H1 (cell line): ENCODE measurements at regions not wholly inside any gene's neighbourhood (a gene's known extent, or its start where the extent isn't known, plus 50 kb on each side); places are given as distances from the start of the nearest gene placed in this dataset.

Experiments
- NANOG ChIP-seq: IDR thresholded peaks from 2 replicates; pipeline ENCODE4 v1.6.1; 2011; ENCODE audit warnings: low read length, low read depth, mild to moderate bottlenecking, inconsistent platforms; ENCODE audit not compliant: insufficient read depth, poor library complexity, severe bottlenecking
- RFX5 ChIP-seq: IDR thresholded peaks from 2 replicates; pipeline ENCODE4 v1.6.1; 2011; ENCODE audit warnings: low read depth, low read length, improper control_type of control experiment, borderline replicate concordance
- TAF1 ChIP-seq: IDR thresholded peaks from 2 replicates; pipeline ENCODE4 v1.6.1; 2011; ENCODE audit warnings: mild to moderate bottlenecking, low read depth, low read length
- TF ChIP-seq, protein P1 (sequence below): IDR thresholded peaks from 2 replicates; pipeline ENCODE4 v1.6.1; 2011; ENCODE audit warnings: low read length, improper control_type of control experiment

DNA sequence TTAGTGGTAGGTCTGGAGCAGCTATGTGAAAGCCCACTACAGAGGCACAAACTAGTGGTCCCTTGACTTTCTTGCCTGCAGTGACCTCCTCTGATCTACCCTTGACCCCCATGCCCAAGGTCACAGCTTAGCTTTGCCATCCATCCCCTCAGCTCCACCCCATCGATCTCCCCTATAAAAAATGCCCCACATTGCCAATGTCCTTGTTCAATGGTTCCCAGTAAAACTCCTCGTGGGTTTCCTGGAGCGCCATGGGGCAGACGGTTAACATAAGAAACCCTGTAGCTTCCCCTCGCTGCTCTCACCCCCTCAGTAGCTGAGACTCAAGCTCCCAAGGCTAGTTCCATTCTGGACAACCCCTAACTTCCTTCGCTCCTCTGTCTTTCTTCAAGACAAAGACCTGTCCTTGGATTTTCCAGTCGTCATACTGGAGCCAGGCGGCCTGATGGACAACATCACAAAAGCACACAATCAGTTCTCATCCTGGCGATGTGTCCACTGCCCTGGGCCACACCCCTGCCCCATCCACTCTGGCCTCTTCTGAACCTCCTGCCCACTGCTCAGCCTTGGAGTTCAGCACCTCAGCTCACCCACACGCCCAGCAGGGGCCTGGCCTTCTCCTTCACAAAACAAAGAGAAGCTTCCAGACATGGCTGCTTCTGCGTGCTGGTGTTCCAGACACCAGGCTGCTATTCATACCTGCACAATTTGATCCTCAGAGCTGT is 1429.3 kb downstream of the BRD1 start (continued):
- no peak for TF ChIP-seq NANOG
- TF ChIP-seq TAF1 = no peak
- TF ChIP-seq, protein P1, sequence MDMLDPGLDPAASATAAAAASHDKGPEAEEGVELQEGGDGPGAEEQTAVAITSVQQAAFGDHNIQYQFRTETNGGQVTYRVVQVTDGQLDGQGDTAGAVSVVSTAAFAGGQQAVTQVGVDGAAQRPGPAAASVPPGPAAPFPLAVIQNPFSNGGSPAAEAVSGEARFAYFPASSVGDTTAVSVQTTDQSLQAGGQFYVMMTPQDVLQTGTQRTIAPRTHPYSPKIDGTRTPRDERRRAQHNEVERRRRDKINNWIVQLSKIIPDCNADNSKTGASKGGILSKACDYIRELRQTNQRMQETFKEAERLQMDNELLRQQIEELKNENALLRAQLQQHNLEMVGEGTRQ = no peak
- no peak for TF ChIP-seq RFX5
